BJ (cell line): ENCODE measurements at regions not wholly inside any gene's neighbourhood (a gene's known extent, or its start where the extent isn't known, plus 50 kb on each side); places are given as distances from the start of the nearest gene placed in this dataset.

Experiments used
- CTCF ChIA-PET: fragments of 350-600 bp; formaldehyde crosslinking; extraction: SDS; loops from one replicate; lab custom pipeline; 2021; ENCODE audit warnings: antibody characterized with exemption, inconsistent platforms; lab: Yijun Ruan, JAX
- POLR2A ChIA-PET: fragments of 300-600 bp; sonication (Branson Sonifier 250); formaldehyde crosslinking; extraction: SDS; loops from one replicate; lab custom pipeline; 2021; ENCODE audit warnings: antibody characterized with exemption; lab: Charles Lee
- DNase-seq: peaks from one replicate; pipeline ENCODE4 v3.0.0-alpha.2; 2011; ENCODE audit warnings: low read depth
- H3K27me3 ChIP-seq: 2 replicates; pipeline ENCODE4 v1.6.0; 2011; ENCODE audit warnings: low read length; ENCODE audit not compliant: control insufficient read depth, insufficient read depth
- H3K36me3 ChIP-seq: 2 replicates; pipeline ENCODE4 v1.5.1; 2011; ENCODE audit warnings: low read length; ENCODE audit not compliant: control insufficient read depth, insufficient read depth
- H3K4me3 ChIP-seq: 2 replicates; pipeline ENCODE4 v1.5.1; 2011; ENCODE audit warnings: low read depth, mild to moderate bottlenecking, control low read depth, low read length
- TF ChIP-seq, protein P1 (sequence below): IDR thresholded peaks from 2 replicates; pipeline ENCODE4 v1.5.1; 2011; ENCODE audit warnings: low read depth, mild to moderate bottlenecking, control low read depth, inconsistent platforms, low read length, moderate library complexity; ENCODE audit not compliant: insufficient read depth

GRCh38 chr4:116639070-116639577 is 446.3 kb downstream of the TRAM1L1 start:
- CTCF ChIA-PET: no interaction called here
- H3K4me3 ChIP-seq: no peak overlapping the region
- H3K27me3 ChIP-seq: no peaks in the 10 kb centered on the region
- POLR2A ChIA-PET: no interaction called here
- TF ChIP-seq, protein P1, sequence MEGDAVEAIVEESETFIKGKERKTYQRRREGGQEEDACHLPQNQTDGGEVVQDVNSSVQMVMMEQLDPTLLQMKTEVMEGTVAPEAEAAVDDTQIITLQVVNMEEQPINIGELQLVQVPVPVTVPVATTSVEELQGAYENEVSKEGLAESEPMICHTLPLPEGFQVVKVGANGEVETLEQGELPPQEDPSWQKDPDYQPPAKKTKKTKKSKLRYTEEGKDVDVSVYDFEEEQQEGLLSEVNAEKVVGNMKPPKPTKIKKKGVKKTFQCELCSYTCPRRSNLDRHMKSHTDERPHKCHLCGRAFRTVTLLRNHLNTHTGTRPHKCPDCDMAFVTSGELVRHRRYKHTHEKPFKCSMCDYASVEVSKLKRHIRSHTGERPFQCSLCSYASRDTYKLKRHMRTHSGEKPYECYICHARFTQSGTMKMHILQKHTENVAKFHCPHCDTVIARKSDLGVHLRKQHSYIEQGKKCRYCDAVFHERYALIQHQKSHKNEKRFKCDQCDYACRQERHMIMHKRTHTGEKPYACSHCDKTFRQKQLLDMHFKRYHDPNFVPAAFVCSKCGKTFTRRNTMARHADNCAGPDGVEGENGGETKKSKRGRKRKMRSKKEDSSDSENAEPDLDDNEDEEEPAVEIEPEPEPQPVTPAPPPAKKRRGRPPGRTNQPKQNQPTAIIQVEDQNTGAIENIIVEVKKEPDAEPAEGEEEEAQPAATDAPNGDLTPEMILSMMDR: no peak
- no peak for DNase-seq
- H3K36me3 ChIP-seq: no peaks in the 10 kb centered on the region

GRCh38 chr4:116638592-116638991 is 446.8 kb downstream of the TRAM1L1 start:
- TF ChIP-seq, protein P1: no peak
- no peak for DNase-seq
- ChIA-PET POLR2A (no interaction called here), CTCF (no interaction called here)
- no peak overlapping the region for H3K4me3 ChIP-seq
- no peaks in the 10 kb centered on the region for H3K27me3 ChIP-seq
- H3K36me3 ChIP-seq: no peaks in the 10 kb centered on the region

DNA sequence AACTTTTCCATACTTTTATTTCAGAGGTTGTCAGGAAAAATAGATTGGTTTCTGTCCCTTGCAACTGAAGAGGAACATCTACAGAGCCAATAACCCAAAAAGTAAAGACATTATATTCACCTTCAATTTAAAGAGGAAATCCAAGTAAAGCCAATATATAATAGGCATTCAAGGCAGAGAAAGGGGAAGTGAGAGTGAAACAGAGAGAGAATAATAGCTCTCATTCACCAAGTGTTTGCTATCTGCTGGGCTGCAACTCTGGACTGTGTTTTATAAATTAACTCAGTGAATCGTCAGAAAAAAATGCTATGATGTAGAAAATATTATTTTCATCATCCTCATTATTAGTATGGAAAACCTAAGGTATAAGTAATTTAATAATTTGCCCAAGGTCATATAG is 448.5 kb downstream of the TRAM1L1 start:
- POLR2A ChIA-PET: no interaction called here

DNA sequence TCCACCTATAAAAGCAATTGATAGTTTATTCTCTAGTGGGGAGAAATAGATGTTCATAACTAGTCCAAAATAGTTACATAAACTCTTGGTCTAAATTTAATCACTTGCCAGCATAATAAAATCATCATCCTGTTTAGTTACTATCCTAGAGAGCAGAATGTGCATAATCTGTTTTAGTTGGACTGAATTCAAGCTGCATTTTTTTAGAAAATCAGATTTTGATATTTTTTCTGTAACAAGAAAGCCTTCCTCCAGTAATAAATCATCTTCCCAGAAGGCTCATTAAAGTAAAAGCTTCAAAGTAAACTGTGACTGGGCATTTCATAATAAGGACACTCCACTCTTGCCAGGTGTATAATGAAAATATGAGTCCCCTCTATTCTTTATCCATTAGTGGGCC is 453.1 kb downstream of the TRAM1L1 start:
- TF ChIP-seq, protein P1: no peak

More for the DNA sequence above, 448.5 kb downstream of the TRAM1L1 start:
- no peaks in the 10 kb centered on the region for H3K27me3 ChIP-seq
- no peak overlapping the region for H3K4me3 ChIP-seq
- no peaks in the 10 kb centered on the region for H3K36me3 ChIP-seq
- CTCF ChIA-PET: no interaction called here
- TF ChIP-seq, protein P1: no peak
- no peak for DNase-seq

GRCh38 chr4:116628598-116628997 is 456.8 kb downstream of the TRAM1L1 start:
- TF ChIP-seq, protein P1: no peak
- ChIA-PET POLR2A (no interaction called here), CTCF (no interaction called here)
- no peaks in the 10 kb centered on the region for H3K36me3 ChIP-seq
- H3K27me3 ChIP-seq: no peaks in the 10 kb centered on the region
- no peak for DNase-seq
- no peak overlapping the region for H3K4me3 ChIP-seq

More for the DNA sequence above, 453.1 kb downstream of the TRAM1L1 start:
- no peaks in the 10 kb centered on the region for H3K36me3 ChIP-seq
- no peaks in the 10 kb centered on the region for H3K27me3 ChIP-seq
- CTCF ChIA-PET: interaction anchor here (0.6 kb wide), 1 partner anchor 31 kb away, joined by 4 read pairs; no protein-coding TSS in a partner anchor
- H3K4me3 ChIP-seq: no peak overlapping the region
- no peak for DNase-seq
- POLR2A ChIA-PET: no interaction called here
